ENCODE measurements at regions not wholly inside any gene's neighbourhood (a gene's known extent, or its start where the extent isn't known, plus 50 kb on each side); places are given as distances from the start of the nearest gene placed in this dataset.

- Histone ChIP-seq H3K79me2 (ENCODE audit: insufficient read depth, low read length) (no peaks in the 10 kb centered on the region), H3K4ac (ENCODE audit: low read depth, low read length) (no peak overlapping the region), H3K18ac (ENCODE audit: insufficient read length, low read depth, low read length) (no peak overlapping the region), H4K5ac (ENCODE audit: insufficient read length, low read depth, low read length) (no peak overlapping the region), H3K4me2 (ENCODE audit: insufficient read depth, insufficient read length, low read length) (no peak overlapping the region), H4K91ac (ENCODE audit: insufficient read length, low read depth, low read length) (no peak overlapping the region), H4K20me1 (ENCODE audit: control insufficient read depth, insufficient read depth, insufficient read length) (no peaks in the 10 kb centered on the region), H3K27me3 (ENCODE audit: insufficient read depth, low read length) (no peaks in the 10 kb centered on the region), H3K9me3 (ENCODE audit: control insufficient read depth, low read depth, low read length) (no peaks in the 10 kb centered on the region), H3K79me1 (ENCODE audit: insufficient read depth, low read depth, low read length, poor library complexity, severe bottlenecking) (no peaks in the 10 kb centered on the region), H2BK5ac (ENCODE audit: insufficient read length, low read length) (no peak overlapping the region), H2AFZ (ENCODE audit: low read length) (no peak overlapping the region), H3T11ph (ENCODE audit: low read length) (no peak overlapping the region), H2BK12ac (ENCODE audit: insufficient read length, low read depth, low read length) (no peak overlapping the region), H3K23me2 (ENCODE audit: insufficient read length, low read depth, low read length, poor library complexity, severe bottlenecking) (no peaks in the 10 kb centered on the region), H2AK5ac (ENCODE audit: insufficient read length, low read length) (no peak overlapping the region), H3K56ac (ENCODE audit: insufficient read length, low read depth, low read length) (no peak overlapping the region), H2BK20ac (ENCODE audit: low read depth, low read length, poor library complexity, severe bottlenecking) (no peak overlapping the region), H3K23ac (ENCODE audit: insufficient read length, low read depth, low read length) (no peak overlapping the region), H2BK15ac (ENCODE audit: low read depth, low read length) (no peak overlapping the region), H3K9ac (ENCODE audit: extremely low read depth, insufficient read length, low read length) (no peak overlapping the region), H4K8ac (replicated peaks; ENCODE audit: insufficient read length, low read depth, low read length) (no peak overlapping the region), H3K4me1 (ENCODE audit: insufficient read depth, low read length) (no peaks in the 10 kb centered on the region), H2BK120ac (ENCODE audit: low read depth, low read length, poor library complexity, severe bottlenecking) (no peak overlapping the region), H3K14ac (ENCODE audit: insufficient read depth, low read length) (no peak overlapping the region), H3K27ac (ENCODE audit: insufficient read length, low read depth, low read length) (no peak overlapping the region)
- TF ChIP-seq CTCF (conservative IDR thresholded peaks at IDR 0.05): no peak
- peaks cover 24 to 41% (median 32%) of the 10 kb centered on the region in 3 experiments for H3K36me3 Mint-ChIP-seq (ENCODE audit: insufficient read depth in 1 of 3, low read depth in 3 of 3)
- no peak for DNase-seq
- no peak overlapping the region for H3K27ac Mint-ChIP-seq
- H3K4me1 Mint-ChIP-seq: peaks cover 4 to 13% of the 10 kb centered on the region in 2 experiments; a peak in 3 of 4 replicates
- WGBS (ENCODE audit: extremely low coverage, insufficient read length, low lambda C conversion rate): no CpG with 5 or more reads among the region's 3 CpGs
- no peaks in the 10 kb centered on the region for H3K27me3 Mint-ChIP-seq (ENCODE audit: low read depth)
- peaks cover 24 to 44% of the 10 kb centered on the region in 2 experiments for H3K9me3 Mint-ChIP-seq
- H3K4me3 Mint-ChIP-seq: no peak overlapping the region
Observed at GRCh38 chr4:71906096-71906495, 122.2 kb upstream of the GC start.
